GM19395 (cell line): ENCODE measurements at regions not wholly inside any gene's neighbourhood (a gene's known extent, or its start where the extent isn't known, plus 50 kb on each side); places are given as distances from the start of the nearest gene placed in this dataset.

Experiments
- ATAC-seq: cut with Tn5 transposase; IDR thresholded peaks from one replicate; pipeline ENCODE4 v1.9.1; 2021; ENCODE audit warnings: mild to moderate bottlenecking, moderate library complexity; ENCODE audit not compliant: unreplicated experiment

- no peak for ATAC-seq
Measured at GRCh38 chr5:107219993-107220392, 450.7 kb downstream of the EFNA5 start.

DNA sequence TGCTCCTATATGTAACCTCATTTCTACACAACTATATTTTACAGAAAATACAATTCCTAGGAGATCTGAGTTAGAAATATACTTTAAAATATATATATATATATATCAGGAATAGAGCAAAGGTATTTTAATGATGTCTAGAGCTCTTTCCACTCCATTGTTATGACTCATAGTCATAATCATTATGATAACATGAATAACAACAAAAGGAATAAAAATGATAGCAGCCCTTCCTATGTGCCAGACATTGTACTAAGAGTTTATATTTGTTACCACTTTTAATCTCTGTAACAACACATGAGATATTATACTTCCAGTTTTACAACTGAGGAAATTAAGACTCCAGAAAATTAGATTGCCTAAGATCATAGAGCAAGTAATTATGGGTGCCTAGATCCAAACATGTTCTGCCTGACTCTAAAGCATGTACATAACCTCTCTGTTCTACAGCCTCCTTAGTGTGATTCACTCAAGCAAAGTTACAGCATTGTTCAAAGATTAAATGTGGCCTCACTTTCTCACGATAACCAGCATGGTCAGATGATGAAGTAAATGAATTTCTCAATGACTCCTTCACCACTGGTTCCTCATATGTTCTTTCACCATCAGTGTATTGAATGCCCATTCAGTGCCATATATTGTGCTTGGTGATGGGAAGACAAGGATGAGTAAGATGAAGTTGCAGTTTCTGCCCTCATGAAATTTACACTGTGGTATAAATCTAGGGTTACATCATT, 452.1 kb downstream of the EFNA5 start:
- no peak for ATAC-seq

DNA sequence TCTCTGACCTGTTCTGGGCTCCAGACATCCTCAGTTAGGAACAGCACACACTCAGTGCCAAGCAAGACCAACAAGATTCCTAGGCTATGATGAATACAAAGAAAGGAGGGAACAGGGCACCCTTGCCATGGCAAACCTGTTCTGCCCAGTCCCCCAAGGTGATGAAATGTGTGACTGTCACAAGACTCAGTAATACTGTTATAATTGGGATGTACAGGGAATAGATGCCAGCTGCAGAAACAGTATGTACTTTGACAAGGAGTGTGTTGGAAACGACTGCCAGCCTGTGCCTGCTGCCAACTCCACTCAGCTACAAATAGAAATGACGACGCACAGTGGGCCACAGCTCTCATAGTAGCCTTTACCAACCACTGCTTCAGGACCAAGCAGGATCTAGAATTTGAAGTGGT, 453.0 kb downstream of the EFNA5 start:
- ATAC-seq: no peak

DNA sequence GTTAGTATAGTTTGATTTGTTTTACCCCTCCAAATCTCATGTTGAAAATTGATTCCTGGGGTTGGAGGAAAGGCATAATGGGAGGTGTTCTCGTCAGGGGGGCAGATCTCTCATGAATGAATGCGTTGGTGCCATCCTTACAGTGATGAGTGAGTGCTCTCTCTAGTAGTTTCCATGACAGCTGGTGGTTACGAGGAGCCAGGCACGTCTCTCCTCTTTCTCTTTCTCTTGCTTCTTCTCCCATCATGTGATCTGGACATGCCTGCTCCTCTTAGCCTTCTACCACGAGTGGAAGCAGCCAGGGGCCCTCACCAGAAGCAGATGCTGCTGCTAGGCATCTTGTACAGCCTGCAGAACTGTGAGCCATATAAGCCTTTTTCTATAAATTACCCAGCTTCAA, 454.1 kb downstream of the EFNA5 start:
- ATAC-seq: no peak

- ATAC-seq: no peak
Measured at GRCh38 chr5:107215611-107216010, 455.1 kb downstream of the EFNA5 start.

GRCh38 chr5:107213025-107213424, 457.7 kb downstream of the EFNA5 start:
- ATAC-seq: no peak

DNA sequence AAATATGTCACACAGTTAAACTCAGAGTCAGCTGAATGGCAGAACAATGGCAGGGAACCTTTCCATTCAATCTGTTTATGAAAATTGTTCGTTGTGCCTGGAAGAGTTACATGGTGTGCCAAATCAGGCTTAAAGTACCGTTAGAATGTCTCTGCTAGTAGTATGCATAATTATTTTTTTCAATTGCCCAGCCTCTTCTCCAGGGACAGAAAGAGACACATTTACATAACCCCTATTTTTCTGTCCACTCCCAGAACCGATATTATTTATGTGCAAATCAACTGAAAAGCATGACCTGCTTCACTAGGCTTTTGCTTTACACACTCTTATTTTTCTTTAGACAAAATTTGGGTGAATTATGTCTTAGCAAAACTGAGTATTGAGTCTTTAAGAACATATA, 459.1 kb downstream of the EFNA5 start:
- ATAC-seq: no peak

DNA sequence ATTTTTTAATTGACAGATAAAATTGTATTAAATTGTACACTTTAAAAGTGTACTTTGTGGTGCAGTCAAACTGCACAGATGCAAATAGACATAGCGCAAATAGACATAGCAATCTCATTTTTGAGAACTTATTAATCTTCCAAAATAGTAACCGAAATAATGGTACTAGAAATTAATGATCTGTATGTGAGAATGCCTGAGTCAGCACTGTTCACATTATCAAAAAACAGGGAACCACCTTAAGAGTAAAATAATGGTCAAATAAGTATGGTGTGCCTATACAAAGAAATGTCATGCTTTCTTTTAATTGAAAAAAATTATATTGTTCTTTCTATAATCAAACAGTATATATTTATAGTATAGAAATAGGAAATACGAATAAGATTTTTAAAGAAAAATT, 461.9 kb downstream of the EFNA5 start:
- no peak for ATAC-seq

- ATAC-seq: no peak
Measured at GRCh38 chr5:107204413-107204812, 466.3 kb downstream of the EFNA5 start.

GRCh38 chr5:107203243-107203642, 467.5 kb downstream of the EFNA5 start:
- no peak for ATAC-seq

GRCh38 chr5:107199756-107200155, 471.0 kb downstream of the EFNA5 start:
- no peak for ATAC-seq

- no peak for ATAC-seq
Measured at GRCh38 chr5:107196500-107197059, 474.2 kb downstream of the EFNA5 start.

DNA sequence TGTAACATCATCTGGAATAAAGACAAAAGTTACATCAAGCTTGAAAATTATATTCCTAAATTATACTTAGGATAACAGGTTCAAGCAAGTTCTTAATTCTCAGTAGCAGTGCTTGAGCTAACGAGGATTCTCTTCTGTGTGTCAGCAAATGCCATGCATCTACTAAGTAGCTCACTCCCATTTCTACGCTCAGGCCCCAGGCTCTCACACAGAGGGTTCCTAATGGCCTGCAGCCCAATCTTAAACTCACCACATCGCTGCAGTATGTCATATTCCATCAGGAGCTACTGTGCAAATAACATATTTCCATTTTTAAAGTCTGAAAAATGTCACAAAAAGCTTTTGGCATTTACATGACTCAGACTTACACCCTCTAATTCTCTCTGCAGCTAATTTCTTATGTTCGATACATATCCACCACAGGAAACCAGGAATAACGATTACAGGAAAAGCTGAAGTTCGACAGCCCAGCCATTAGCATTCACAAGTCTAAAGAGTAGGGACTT, 474.8 kb downstream of the EFNA5 start:
- no peak for ATAC-seq

- ATAC-seq: no peak
Measured at GRCh38 chr5:107184871-107185270, 485.9 kb downstream of the EFNA5 start.

DNA sequence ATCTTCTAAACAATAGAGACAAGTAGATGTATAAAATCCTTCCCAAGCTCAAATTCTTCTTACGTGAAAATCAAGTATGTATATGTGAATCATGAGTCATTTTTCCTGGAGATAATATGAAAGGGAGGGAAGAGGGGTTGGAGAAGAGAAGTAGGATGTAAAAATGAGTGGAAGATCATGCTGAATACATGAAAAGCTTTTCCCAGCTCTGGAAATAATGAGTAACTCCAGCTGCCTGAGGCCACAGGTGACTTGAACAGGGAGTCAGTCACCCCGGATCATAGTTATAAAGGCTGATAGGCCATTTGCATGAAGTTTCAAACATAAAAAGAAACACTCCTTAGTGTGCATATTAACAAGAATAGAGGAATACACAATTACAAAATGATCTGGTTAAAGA, 486.7 kb downstream of the EFNA5 start:
- ATAC-seq: no peak

DNA sequence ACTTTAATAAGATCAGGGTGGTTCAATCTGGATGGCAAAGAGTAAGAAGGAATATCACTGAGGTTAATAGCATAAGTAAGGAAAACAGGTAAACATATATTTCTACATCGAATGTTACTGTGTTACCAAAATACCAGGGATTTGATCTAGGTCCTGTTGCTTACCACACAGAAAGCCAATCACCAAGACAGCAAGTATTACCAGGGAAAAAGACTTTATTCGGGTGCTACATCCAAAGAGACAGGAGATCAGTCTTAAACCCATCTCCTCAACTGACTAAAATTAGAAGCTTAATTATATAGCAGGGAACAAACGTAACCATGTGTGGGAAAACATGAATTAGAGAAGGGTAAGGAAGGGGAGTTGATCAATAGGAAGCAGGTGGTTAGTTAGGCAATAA, 500.1 kb downstream of the EFNA5 start:
- no peak for ATAC-seq

DNA sequence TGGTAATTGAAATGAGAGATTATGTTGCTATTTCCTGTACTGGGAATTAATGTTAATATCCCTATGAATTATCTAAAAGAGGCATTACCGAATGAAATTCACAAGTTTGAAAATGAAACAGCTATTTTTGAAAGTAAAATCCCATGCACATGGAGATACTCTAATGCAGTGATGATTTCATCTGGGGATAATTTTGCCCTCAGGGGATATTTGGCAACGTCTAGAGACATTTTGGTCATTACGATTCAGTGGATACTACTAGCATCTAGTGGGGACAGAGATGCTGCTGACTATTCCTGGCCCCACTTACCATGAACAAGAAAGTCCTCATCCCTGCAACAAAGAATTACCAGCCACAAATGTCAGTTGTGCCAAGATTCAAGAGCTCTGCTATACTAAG, 500.9 kb downstream of the EFNA5 start:
- ATAC-seq: no peak

DNA sequence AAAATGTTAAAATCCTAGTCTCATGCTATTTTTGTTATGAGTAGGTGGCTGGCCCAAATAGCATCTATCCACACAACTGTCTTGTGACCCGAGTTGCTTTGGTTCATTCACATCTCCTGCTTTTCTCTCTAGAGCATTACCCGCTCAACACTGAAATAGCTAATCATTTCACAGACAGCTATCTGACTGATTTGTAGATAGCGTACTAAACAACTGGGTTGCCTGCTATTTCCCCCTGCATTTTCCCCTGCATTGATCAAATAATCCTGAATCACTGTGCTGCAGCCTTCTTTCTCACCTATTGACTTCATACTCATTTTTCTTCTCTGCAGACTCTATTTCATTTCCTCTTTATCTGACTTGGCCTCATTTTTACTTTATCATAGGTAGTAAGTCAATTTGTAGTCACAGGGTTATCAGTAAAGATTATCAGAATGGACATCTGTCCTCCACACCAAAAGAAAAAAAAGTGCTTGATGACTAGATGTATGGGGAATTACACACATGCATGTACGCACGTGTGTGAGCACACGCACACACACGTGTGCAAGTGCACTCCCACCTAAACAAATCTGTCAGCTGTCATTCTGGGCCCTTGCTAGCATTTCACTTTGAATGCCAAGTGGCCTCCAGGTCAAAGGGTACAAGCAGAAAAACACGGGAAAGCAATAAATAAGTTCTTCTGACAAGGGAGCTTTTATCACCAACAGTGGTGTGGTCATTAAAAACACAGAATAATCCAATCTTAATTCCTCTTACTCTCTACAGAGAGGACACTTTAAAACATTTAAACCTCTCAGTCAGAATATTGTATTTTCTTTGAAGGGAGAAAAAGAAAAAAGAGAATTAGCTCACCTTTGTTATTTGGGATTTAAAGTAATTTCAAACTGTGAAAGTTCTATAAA, 501.6 kb downstream of the EFNA5 start:
- no peak for ATAC-seq

DNA sequence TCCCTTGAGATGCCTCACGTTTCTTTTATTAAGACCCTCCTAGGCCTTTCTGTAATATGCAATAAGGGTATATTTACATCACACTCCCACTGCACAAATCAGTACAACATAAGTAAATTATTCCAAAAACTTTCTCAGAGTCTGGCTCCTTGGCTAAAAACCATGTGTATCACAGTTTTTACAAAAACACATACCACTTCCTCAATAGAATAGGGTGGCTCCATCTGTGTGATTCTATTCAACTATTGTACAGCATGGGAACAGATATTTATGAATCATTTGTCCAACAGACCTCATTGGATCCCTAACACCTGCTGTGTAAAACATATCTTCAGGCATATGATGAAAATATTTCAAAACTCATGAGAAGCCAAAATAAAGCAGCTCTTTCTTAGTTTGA, 502.7 kb downstream of the EFNA5 start:
- ATAC-seq: no peak

- ATAC-seq: no peak
Measured at GRCh38 chr5:107165296-107165695, 505.4 kb downstream of the EFNA5 start.

GRCh38 chr5:107157809-107158208, 512.9 kb downstream of the EFNA5 start:
- ATAC-seq: no peak

- no peak for ATAC-seq
Measured at GRCh38 chr5:107155707-107156106, 515.0 kb downstream of the EFNA5 start.
